HepG2 (cell line): ENCODE measurements at regions not wholly inside any gene's neighbourhood (a gene's known extent, or its start where the extent isn't known, plus 50 kb on each side); places are given as distances from the start of the nearest gene placed in this dataset.

Experiments
- BHLHE40 ChIP-seq: IDR thresholded peaks from 2 replicates; pipeline ENCODE4 v1.6.1; 2011; ENCODE audit warnings: low read length, improper control_type of control experiment
- EHMT2 ChIP-seq: fragments of 200-600 bp; sonication (generic); IDR thresholded peaks from 2 replicates; pipeline ENCODE4 v1.7.0; 2017; ENCODE audit warnings: antibody characterized with exemption, low read depth, low read length, borderline replicate concordance
- MAFF ChIP-seq: IDR thresholded peaks from 2 replicates; pipeline ENCODE4 v1.6.1; 2011; ENCODE audit warnings: low read depth, low read length, improper control_type of control experiment
- POLR2AphosphoS5 ChIP-seq: IDR thresholded peaks from 2 replicates; pipeline ENCODE4 v1.6.1; 2012; ENCODE audit warnings: low read depth, low read length
- ZNF101 ChIP-seq: sonication (generic); formaldehyde crosslinking; IDR thresholded peaks from 2 replicates; pipeline ENCODE4 v1.4.0; 2020; ENCODE audit warnings: mild to moderate bottlenecking, low read depth, missing genetic modification reagents, borderline replicate concordance
- ZUFSP ChIP-seq: sonication (generic); formaldehyde crosslinking; IDR thresholded peaks from 2 replicates; pipeline ENCODE4 v1.9.0; 2021; ENCODE audit warnings: missing genetic modification reagents, mild to moderate bottlenecking, borderline replicate concordance
- TF ChIP-seq, protein P1 (sequence below): sonication (generic); formaldehyde crosslinking; IDR thresholded peaks from 2 replicates; pipeline ENCODE4 v1.4.0; 2020; ENCODE audit warnings: mild to moderate bottlenecking, missing genetic modification reagents

GRCh38 chr2:122182616-122183355, 427.3 kb downstream of the TSN start:
- no peak for TF ChIP-seq ZNF101 (CRISPR knock-in tag)
- TF ChIP-seq POLR2AphosphoS5: no peak
- TF ChIP-seq, protein P1, sequence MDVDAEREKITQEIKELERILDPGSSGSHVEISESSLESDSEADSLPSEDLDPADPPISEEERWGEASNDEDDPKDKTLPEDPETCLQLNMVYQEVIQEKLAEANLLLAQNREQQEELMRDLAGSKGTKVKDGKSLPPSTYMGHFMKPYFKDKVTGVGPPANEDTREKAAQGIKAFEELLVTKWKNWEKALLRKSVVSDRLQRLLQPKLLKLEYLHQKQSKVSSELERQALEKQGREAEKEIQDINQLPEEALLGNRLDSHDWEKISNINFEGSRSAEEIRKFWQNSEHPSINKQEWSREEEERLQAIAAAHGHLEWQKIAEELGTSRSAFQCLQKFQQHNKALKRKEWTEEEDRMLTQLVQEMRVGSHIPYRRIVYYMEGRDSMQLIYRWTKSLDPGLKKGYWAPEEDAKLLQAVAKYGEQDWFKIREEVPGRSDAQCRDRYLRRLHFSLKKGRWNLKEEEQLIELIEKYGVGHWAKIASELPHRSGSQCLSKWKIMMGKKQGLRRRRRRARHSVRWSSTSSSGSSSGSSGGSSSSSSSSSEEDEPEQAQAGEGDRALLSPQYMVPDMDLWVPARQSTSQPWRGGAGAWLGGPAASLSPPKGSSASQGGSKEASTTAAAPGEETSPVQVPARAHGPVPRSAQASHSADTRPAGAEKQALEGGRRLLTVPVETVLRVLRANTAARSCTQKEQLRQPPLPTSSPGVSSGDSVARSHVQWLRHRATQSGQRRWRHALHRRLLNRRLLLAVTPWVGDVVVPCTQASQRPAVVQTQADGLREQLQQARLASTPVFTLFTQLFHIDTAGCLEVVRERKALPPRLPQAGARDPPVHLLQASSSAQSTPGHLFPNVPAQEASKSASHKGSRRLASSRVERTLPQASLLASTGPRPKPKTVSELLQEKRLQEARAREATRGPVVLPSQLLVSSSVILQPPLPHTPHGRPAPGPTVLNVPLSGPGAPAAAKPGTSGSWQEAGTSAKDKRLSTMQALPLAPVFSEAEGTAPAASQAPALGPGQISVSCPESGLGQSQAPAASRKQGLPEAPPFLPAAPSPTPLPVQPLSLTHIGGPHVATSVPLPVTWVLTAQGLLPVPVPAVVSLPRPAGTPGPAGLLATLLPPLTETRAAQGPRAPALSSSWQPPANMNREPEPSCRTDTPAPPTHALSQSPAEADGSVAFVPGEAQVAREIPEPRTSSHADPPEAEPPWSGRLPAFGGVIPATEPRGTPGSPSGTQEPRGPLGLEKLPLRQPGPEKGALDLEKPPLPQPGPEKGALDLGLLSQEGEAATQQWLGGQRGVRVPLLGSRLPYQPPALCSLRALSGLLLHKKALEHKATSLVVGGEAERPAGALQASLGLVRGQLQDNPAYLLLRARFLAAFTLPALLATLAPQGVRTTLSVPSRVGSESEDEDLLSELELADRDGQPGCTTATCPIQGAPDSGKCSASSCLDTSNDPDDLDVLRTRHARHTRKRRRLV (CRISPR knock-in tag): no peak
- no peak for TF ChIP-seq MAFF
- no peak for TF ChIP-seq EHMT2
- TF ChIP-seq ZUFSP (CRISPR knock-in tag): no peak
- TF ChIP-seq BHLHE40: no peak
